Renal cortical epithelial cell (primary cell): ENCODE measurements at regions not wholly inside any gene's neighbourhood (a gene's known extent, or its start where the extent isn't known, plus 50 kb on each side); places are given as distances from the start of the nearest gene placed in this dataset.
"Not testable (repeated sequence)": the region's sequence is repeated elsewhere in the genome, so short reads cannot be mapped to it uniquely, and the experiment has no call there.

Source experiments
- DNase-seq: peaks from one replicate; pipeline ENCODE4 v3.0.0-alpha.2; 2011; ENCODE audit warnings: low read depth

DNA sequence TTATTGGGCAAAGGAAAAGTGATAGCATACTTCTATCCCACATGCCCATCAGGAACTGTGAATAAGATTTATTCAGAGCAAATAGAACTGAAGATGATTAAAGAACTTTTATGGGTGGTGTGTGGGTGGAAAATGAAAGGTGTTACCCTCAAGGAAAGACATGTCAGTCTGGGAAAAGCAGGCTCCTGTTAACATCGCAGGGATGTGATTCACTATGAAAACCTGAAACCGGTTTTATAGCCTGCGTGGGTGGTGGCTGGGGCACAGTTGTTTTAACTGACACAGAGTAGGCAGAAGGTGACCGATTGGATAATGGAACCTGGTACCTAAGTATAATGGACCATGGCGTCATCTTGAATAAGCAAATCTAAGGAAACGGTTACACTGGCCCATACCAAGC is 61.3 kb upstream of the CASK start:
- DNase-seq = peak; percentile 92

DNA sequence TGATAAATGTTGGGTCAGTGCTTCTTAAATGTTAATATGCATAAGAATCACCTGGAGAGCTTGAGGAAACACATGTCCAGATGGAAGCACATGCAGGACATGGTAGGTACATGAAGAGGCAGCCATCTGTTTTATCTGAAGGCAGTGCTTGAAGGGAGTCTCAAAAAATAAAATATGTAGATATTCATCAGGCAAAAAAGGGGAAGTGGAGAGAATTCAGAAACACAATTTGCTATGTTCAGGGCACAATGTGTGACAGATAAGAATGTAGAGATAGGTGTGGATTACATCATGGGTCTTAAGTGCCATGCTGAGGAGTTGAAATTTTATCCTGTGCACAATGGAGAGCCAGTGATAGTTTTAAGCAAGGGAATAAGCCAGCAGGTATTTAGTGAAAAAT is 59.6 kb upstream of the CASK start:
- no peak for DNase-seq

- DNase-seq = peak; percentile 17
These were observed 58.2 kb upstream of the CASK start for GRCh38 chrX:41981481-41982013.

DNA sequence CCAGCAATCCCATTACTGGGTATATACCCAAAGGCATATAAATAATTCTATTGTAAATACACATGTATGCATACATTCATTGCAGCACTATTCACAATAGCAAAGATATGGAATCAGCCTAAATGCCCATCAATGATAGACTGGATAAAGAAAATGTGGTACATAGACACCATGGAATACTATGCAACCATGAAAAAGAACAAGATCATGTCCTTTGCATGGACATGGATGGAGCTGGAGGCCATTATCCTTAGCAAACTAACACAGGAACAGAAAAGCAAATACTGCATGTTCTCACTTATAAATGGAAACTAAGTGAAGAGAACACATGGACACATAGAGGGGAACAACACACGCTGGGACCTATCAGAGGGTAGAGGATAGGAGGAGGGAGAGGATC is 51.3 kb upstream of the CASK start:
- DNase-seq = not testable (repeated sequence)

GRCh38 chrX:41973208-41973607 is 49.9 kb upstream of the CASK start:
- no peak for DNase-seq
